ENCODE measurements at regions not wholly inside any gene's neighbourhood (a gene's known extent, or its start where the extent isn't known, plus 50 kb on each side); places are given as distances from the start of the nearest gene placed in this dataset.
A peak's percentile ranks its signal among the peaks of the same experiment; 100 is the strongest.

GRCh38 chr3:67113802-67114407, 115.8 kb downstream of the KBTBD8 start:
- DNase-seq = peak; percentile 45 to 70
- Histone ChIP-seq H3K4me3 (no peak overlapping the region), H3K9me3 (no peaks in the 10 kb centered on the region), H3K27me3 (peaks cover 0 to 9% (median 0%) of the 10 kb centered on the region in 7 donors), H3K4me1 (peaks cover 0 to 4% (median 0%) of the 10 kb centered on the region in 9 donors), H3K27ac (no peak overlapping the region), H3K36me3 (no peaks in the 10 kb centered on the region)
- 8 to 10% methylated on average over 6 of the region's 6 CpGs for WGBS, 2 donors
- ATAC-seq = peak in 5 of 8 donors; percentile 61 to 84 (median 72)
- TF ChIP-seq CTCF (IDR thresholded peaks at IDR 0.05) = peak; percentile 52 to 94 (median 85)
- intact Hi-C loops (cut with DNase I) = loop anchor here in 6 of 10 donors (5.0 to 10.0 kb wide), 3 partner anchors 1761 to 1778 kb away; no protein-coding TSS in a partner anchor

GRCh38 chr3:67118122-67118521, 120.0 kb downstream of the KBTBD8 start:
- Histone ChIP-seq H3K9me3 (no peaks in the 10 kb centered on the region), H3K27ac (no peak overlapping the region), H3K27me3 (peaks cover 0 to 9% (median 0%) of the 10 kb centered on the region in 7 donors), H3K4me3 (no peak overlapping the region), H3K4me1 (no peaks in the 10 kb centered on the region), H3K36me3 (no peaks in the 10 kb centered on the region)
- intact Hi-C loops (cut with DNase I) = loop anchor here in 2 of 10 donors (5.0 to 10.0 kb wide), 2 partner anchors 1757 to 1759 kb away; no protein-coding TSS in a partner anchor
- WGBS, 2 donors = 85 to 92% methylated on average over 1 of the region's 1 CpG
- ATAC-seq (no peak), DNase-seq (no peak)
- TF ChIP-seq CTCF (IDR thresholded peaks at IDR 0.05) = no peak

GRCh38 chr3:67118635-67119034, 120.5 kb downstream of the KBTBD8 start:
- Histone ChIP-seq H3K4me3 (no peak overlapping the region), H3K4me1 (no peaks in the 10 kb centered on the region), H3K27me3 (peaks cover 0 to 9% (median 0%) of the 10 kb centered on the region in 7 donors), H3K36me3 (no peaks in the 10 kb centered on the region), H3K27ac (no peak overlapping the region), H3K9me3 (peaks cover 0 to 2% (median 0%) of the 10 kb centered on the region in 11 donors)
- DNase-seq (no peak), ATAC-seq (no peak)
- intact Hi-C loops (cut with DNase I) = loop anchor here in 2 of 10 donors (5.0 to 10.0 kb wide), 2 partner anchors 1756 to 1759 kb away; no protein-coding TSS in a partner anchor
- WGBS, 2 donors = 70 to 77% methylated on average over 3 of the region's 3 CpGs
- no peak for TF ChIP-seq CTCF (IDR thresholded peaks at IDR 0.05)

GRCh38 chr3:67123914-67124313, 125.8 kb downstream of the KBTBD8 start:
- DNase-seq (no peak), ATAC-seq (no peak)
- Histone ChIP-seq H3K9me3 (peaks cover 0 to 26% (median 2%) of the 10 kb centered on the region in 11 donors), H3K27ac (no peak overlapping the region), H3K36me3 (no peaks in the 10 kb centered on the region), H3K27me3 (no peaks in the 10 kb centered on the region), H3K4me1 (no peaks in the 10 kb centered on the region), H3K4me3 (no peak overlapping the region)
- no peak for TF ChIP-seq CTCF (IDR thresholded peaks at IDR 0.05)
- 58 to 62% methylated on average over 5 of the region's 5 CpGs for WGBS, 2 donors
- intact Hi-C loops (cut with DNase I) = no loop called here

Data from heart right ventricle (tissue), 16 donors.